HG03139 (cell line): ENCODE measurements at regions not wholly inside any gene's neighbourhood (a gene's known extent, or its start where the extent isn't known, plus 50 kb on each side); places are given as distances from the start of the nearest gene placed in this dataset.
"Not testable (repeated sequence)": the region's sequence is repeated elsewhere in the genome, so short reads cannot be mapped to it uniquely, and the experiment has no call there.

Source experiments
- ATAC-seq: cut with Tn5 transposase; IDR thresholded peaks from one replicate; pipeline ENCODE4 v1.9.1; 2021; ENCODE audit not compliant: unreplicated experiment

DNA sequence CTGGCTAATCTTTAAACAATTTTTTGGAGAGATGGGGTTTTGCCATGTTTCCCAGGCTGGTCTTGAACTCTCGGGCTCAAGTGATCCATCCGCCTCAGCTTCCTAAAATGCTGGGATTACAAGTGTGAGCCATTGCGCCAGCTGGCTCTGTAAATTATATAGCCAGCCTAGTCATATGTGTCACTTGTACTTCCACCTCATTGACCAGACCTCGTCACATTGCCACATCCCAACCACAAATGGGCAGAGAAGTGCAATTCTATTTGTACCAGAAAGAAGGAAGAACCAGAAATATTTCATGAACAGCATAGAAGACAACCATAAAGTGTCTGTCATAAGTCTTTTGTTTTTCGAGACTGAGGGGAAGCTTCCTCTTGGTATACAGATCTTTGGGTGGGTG lies 71.2 kb upstream of the ADRA1D start:
- ATAC-seq: no peak

DNA sequence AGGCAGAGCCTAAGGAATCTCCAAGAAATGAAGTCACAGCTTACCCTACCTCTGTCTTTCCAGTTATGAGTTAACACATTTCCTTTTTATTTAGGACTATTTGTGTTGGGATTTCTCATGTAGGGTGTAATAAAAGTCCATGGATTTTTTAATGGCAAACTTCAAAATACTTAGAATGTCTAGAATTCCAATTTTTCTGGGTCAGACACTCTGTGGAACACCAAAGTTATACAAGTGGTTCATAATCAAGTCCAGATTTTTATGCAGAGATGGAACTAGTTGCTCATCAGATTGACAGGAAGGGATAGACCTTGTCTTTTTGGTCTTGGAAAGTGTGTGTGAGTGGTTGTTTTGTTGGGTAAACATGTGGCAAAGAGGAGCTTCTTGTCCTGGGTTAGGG lies 69.8 kb upstream of the ADRA1D start:
- no peak for ATAC-seq

DNA sequence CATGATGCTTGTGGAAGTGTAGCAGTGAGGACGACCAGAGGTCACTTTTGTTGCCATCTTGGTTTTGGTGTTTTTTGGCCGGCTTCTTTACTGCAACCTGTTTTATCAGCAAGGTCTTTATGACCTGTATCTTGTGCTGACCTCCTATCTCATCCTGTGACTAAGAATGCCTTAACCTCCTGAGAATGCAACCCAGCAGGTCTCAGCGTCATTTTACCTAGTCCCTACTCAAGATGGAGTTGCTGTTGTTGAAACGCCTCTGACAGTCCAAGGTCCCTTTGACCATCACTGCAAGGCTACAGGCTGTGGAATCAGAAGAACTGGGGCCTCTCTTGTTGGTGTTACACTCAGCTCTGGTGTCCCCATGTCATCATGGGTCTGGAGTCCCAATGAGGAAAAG lies 61.5 kb upstream of the ADRA1D start:
- ATAC-seq: not testable (repeated sequence)

DNA sequence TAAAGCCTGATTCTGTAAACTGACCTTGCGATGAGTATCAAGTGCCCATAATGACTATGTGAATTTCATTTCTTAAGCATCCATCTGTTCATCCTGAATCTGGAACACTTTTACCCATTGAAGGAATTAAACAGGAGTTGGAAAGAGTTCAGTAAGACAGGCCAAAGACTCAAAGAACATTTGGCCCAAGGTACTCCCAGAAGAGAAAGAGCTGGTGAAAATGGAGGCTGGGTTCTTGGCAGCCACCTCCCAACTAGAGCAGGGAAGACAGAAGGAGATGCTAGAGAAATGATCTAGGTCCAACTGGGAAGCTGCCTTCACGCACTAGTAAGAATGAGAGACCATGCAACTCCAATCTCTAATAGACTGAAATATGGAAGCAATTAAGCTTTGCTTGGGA lies 57.1 kb upstream of the ADRA1D start:
- no peak for ATAC-seq

DNA sequence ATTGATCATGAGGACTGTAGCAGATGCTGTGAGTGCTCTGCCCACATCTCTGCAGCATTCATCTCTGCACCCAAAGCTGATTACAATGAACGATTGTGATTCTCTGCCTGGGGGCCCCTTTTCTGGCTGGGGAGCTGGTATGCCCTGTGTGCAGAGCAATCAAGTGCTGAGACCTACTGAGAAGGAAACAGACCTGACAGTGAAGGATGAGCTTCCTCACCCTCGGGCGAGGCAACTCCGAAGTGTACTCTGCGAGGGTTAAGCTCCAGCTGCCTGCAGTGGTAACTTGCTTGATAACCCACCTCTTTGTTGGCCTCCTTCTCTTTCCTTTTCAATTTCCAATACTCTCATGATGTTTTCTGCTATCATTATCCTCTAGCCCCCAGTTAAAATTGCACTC lies 56.0 kb upstream of the ADRA1D start:
- ATAC-seq: no peak

DNA sequence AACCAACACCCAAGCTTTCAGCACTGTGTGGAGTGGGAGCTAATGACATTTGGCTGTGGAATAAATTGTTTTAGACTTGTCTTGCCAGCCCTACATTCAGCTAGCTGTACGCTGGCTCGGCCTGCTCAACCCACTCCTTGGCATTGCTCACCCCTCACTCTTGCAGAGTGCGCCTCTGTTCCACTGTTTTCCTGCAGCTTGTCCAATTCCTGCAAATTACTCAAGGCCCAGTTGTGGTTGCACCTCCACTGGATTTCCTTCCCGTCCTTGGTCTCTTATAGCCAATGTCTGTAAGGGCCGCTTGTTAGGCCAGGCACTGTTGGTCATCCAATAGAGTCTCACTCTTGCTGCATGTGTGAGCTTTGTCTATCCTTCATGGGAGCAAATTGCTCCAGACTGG lies 55.5 kb upstream of the ADRA1D start:
- ATAC-seq: no peak

DNA sequence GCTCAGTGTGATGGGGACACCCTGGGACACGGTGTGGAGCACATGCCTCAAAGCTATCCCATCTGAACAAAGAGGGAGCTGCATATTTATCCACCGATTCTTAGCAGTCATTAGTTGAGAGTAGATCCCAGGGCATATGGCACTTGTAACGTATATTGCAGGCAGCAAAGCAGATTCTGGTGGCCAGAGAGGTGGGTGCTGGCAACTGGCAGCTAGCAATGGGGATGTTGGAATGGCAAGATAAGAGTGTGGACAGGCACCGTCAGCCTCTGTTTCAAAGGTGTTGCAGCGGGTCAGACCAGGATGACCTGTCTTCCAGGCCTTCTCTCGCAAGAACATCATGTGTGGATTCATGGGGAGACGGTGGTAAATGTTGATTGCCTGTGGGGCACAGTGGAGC lies 54.0 kb upstream of the ADRA1D start:
- ATAC-seq: no peak

DNA sequence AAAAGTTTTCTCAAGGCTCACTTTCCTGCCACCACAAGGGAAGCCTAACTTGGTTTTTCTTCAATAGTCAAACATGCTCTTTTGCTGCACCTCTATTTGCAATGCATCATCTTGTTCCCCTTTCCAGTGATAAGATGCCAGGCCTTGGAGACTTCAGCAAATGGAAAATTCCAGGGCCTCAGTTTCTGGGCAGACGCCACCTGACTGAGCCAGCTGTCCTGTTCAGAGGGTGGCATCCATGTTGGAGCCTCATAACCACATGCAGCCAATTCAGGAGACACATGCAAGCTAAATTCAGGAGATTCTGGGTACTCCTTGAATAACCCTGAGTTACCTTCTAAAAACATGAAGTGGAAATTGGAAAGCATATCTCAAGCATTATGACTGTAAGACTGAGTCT lies 51.8 kb upstream of the ADRA1D start:
- ATAC-seq: no peak

DNA sequence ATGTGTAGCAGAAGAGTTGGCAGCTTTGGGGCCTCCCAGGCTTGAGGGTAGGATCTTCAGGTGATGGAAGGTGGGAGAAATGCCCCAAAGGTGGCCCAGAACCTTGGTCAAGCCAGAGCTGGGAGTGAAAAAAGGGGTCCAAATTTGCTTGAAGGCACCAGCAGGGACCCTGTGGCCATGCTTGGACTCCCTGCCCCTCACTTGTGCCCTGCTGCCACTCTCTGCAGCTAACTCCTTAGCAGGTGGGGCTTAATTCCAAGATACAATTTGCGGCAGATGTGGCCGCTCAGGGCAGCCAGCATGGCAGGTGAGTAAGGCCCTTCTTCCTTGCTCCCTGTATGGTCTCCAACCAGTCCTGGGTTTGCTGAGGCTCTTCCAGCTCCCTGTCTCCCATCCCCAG lies 51.3 kb upstream of the ADRA1D start:
- no peak for ATAC-seq

DNA sequence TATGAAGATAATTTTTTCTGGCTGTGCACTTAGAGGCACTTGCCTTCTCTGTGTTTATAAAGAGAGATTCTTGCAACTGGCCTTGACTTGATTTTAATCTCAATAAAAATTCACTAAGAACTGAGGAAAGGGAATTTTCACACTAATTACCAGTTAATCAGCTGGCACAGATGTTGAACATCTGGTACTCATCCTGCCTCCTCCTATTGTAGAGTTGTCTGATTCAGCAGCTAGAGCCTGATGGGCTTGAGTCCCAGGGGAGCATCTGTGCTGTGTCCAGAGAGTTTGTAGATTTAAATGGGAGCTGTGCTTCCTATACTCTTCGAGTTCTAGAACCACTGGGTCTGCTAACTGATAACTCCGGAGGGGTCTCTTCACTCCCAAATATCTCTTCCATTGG lies 50.7 kb upstream of the ADRA1D start:
- ATAC-seq: no peak

DNA sequence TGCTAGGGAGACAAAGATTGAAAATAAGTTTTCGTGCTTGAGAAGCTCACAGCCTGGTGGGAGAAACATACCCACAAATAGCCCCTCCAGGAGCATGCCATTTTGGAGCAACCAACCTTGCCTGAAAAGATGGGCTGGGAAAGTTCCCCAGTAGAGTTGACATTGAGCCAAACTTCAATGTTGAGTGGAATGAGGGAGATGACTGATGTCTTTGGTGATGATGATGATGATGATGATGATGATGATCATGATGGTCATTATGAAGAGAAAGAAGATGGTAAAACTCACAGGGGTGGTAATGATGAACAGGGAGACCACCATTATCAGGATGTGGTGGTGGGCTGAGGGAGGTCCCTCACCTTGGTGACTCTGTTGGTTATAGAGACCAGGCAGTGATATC lies 50.1 kb upstream of the ADRA1D start:
- no peak for ATAC-seq
